HL-60 (cell line): ENCODE measurements at regions not wholly inside any gene's neighbourhood (a gene's known extent, or its start where the extent isn't known, plus 50 kb on each side); places are given as distances from the start of the nearest gene placed in this dataset.

Experiments
- DNase-seq, 2 experiments: peaks; one replicate each; pipeline ENCODE4 v3.0.0-alpha.2; 2010 to 2020; ENCODE audit warnings: low read depth in 1 of 2, low spot score in 1 of 2
- H3K27ac ChIP-seq: fragments of 250-450 bp; sonication (Bioruptor Pico); replicated peaks from 2 replicates; pipeline ENCODE4 v1.5.1; 2020; ENCODE audit warnings: mild to moderate bottlenecking, moderate library complexity
- H3K27me3 ChIP-seq: fragments of 250-450 bp; sonication (Bioruptor Pico); 2 replicates; pipeline ENCODE4 v1.5.1; 2021; ENCODE audit warnings: mild to moderate bottlenecking, moderate library complexity; ENCODE audit not compliant: insufficient read depth, poor library complexity, severe bottlenecking
- H3K4me3 ChIP-seq: replicated peaks from 2 replicates; pipeline ENCODE4 v1.5.1; 2011; ENCODE audit warnings: mild to moderate bottlenecking, control low read depth, low read length; ENCODE audit not compliant: insufficient read depth
- CTCF ChIP-seq: IDR thresholded peaks from one replicate; pipeline ENCODE4 v1.5.1; 2011; ENCODE audit warnings: low read length, control low read depth, inconsistent platforms; ENCODE audit not compliant: insufficient read depth
- GABPA ChIP-seq: IDR thresholded peaks from 2 replicates; pipeline ENCODE4 v1.6.1; 2012; ENCODE audit warnings: low read depth
- POLR2AphosphoS5 ChIP-seq: IDR thresholded peaks from 2 replicates; pipeline ENCODE4 v1.6.1; 2012; ENCODE audit warnings: low read depth
- REST ChIP-seq: IDR thresholded peaks from 2 replicates; pipeline ENCODE4 v1.6.1; 2012; ENCODE audit warnings: low read depth; ENCODE audit not compliant: insufficient replicate concordance
- SPI1 ChIP-seq: IDR thresholded peaks from 2 replicates; pipeline ENCODE4 v1.6.1; 2012; ENCODE audit warnings: low read depth, mild to moderate bottlenecking, borderline replicate concordance

GRCh38 chr15:36502509-36502908, 76.9 kb upstream of the CDIN1 start:
- TF ChIP-seq REST, result no peak
- no peak for TF ChIP-seq CTCF
- no peak for TF ChIP-seq SPI1
- no peak for TF ChIP-seq GABPA
- no peak for TF ChIP-seq POLR2AphosphoS5
- DNase-seq, result no peak
- Histone ChIP-seq H3K27me3 (peaks cover 4% of the 10 kb centered on the region), H3K4me3 (no peak overlapping the region), H3K27ac (no peak overlapping the region)

GRCh38 chr15:36506733-36507356, 72.6 kb upstream of the CDIN1 start:
- no peak overlapping the region for H3K4me3 ChIP-seq
- H3K27ac ChIP-seq, result no peak overlapping the region
- no peak for DNase-seq
- TF ChIP-seq SPI1 (no peak), GABPA (no peak), REST (no peak), POLR2AphosphoS5 (no peak), CTCF (no peak)
- H3K27me3 ChIP-seq, result peaks cover 4% of the 10 kb centered on the region

GRCh38 chr15:36507458-36507857, 72.0 kb upstream of the CDIN1 start:
- no peak for DNase-seq
- Histone ChIP-seq H3K4me3 (no peak overlapping the region), H3K27ac (no peak overlapping the region), H3K27me3 (peaks cover 4% of the 10 kb centered on the region)
- no peak for TF ChIP-seq POLR2AphosphoS5
- no peak for TF ChIP-seq CTCF
- no peak for TF ChIP-seq GABPA
- no peak for TF ChIP-seq REST
- TF ChIP-seq SPI1, result no peak
